Right cardiac atrium (tissue), 5 donors: ENCODE measurements at regions not wholly inside any gene's neighbourhood (a gene's known extent, or its start where the extent isn't known, plus 50 kb on each side); places are given as distances from the start of the nearest gene placed in this dataset.

Source experiments
- ATAC-seq, 2 donors: fragments of 200-7000 bp; cut with Tn5 transposase; one replicate each; pipeline versions ENCODE4 v1.8.0 to v1.9.1; 2020; ENCODE audit warnings: moderate library complexity in 2 of 2, mild to moderate bottlenecking in 1 of 2
- DNase-seq, 3 donors: peaks; one replicate each; pipeline ENCODE4 v3.0.0-alpha.2; 2020
- H3K27ac ChIP-seq: one replicate; pipeline ENCODE4 v1.5.1; 2013; ENCODE audit warnings: mild to moderate bottlenecking, low read length, control low read depth, moderate library complexity
- H3K27me3 ChIP-seq: one replicate; pipeline ENCODE4 v1.6.1; 2013; ENCODE audit not compliant: control insufficient read depth, insufficient read depth
- H3K4me1 ChIP-seq: one replicate; pipeline ENCODE4 v1.6.1; 2013; ENCODE audit warnings: low read length; ENCODE audit not compliant: control insufficient read depth, insufficient read depth
- H3K4me3 ChIP-seq: one replicate; pipeline ENCODE4 v1.5.1; 2013; ENCODE audit warnings: low read length, control low read depth
- H3K9me3 ChIP-seq: one replicate; pipeline ENCODE4 v1.6.1; 2013; ENCODE audit warnings: low read length; ENCODE audit not compliant: control insufficient read depth
- WGBS: extraction: QIAGEN DNeasy Blood & Tissue Kit; methylation state at CpG from one replicate; pipeline ENCODE4 v1.1.7; 2013; 5-methylcytosine and 5-hydroxymethylcytosine counted together
- intact Hi-C, 4 donors: fragments of 100-400 bp; cut with DNase I; formaldehyde crosslinking; loops; one replicate each; pipeline versions ENCODE4 v1.11.0 to v1.14.0; 2022 to 2023
- donor health status: healthy with polysubstance abuse.
- donor health status: DM: no; HTN: yes; CAD: no.
- donor health status: DM: no; HTN: no; CAD: no.
- donor health status: DM: no; HTN: yes; CAD: no; lungs with severe emphysema.
- donor health status: DM: yes; HTN: yes; CAD: no.

DNA sequence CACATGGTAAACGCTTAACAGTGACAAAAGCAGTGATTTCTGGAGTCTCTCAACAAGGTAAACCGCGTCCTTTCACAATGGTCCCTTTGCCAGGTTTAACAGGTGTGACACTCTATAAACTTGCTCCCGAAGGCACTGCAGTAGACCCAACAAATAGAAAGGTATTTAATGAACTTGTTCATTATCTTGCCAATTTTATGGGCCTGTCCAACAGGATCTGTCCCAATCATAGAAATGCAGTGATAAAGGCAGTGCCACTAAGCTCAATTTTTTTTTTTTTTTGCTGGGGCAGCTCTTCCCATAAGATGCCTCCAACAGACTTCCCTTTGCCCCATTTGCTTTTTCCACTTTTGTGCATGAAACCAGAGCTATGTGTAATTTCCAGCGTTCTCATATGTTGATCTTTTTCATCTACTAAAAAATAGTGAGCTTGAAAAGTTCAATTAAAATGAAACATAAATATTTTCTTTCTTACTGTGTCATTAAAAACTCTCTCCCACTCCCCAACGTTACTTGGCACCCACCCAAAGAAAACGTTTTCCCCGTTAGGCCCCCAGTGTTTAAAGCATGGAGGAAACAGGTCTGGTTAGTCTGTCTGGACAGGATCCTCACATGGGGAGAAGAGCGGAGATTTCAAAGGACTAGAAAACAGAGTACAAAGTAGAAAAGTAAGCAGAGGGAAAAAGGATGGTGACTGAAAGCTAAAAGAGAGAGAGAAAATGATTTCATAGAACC, 80.9 kb upstream of the SPATA31D4 start:
- intact Hi-C loops, result loop anchor here in 2 of 4 donors (5.0 to 10.0 kb wide), 2 partner anchors 160 to 323 kb away; partner anchors contain the start of gene TLE1 (in 1 of the 2)
- 66% methylated on average over 9 of the region's 9 CpGs for whole genome bisulfite sequencing

DNA sequence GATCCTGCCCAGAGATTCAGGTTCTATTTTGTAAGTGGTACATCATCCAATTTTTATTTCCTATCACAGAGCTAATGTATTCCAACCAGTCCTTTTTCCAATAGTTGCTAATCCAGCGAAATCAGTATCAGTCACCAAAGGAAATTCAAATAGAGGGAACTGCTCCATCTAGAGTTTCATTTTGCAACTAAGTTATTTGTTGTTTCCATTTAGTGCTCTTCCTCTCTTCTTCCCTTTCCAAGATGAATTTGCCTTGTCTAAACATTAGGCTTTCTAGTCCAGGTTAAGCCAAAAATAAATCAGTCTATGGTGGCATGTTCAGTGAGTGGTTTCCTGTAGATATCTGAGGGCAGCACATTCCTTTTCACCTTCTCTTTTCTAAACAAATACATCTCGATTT, 79.8 kb upstream of the SPATA31D4 start:
- DNase-seq (no peak), ATAC-seq (peak in 1 of 2 donors; percentile 28)
- intact Hi-C loops, result loop anchor here in 2 of 4 donors (5.0 to 10.0 kb wide), 2 partner anchors 161 to 324 kb away; partner anchors contain the start of gene TLE1 (in 1 of the 2)
- no peaks in the 10 kb centered on the region for H3K9me3 ChIP-seq
- no peaks in the 10 kb centered on the region for H3K27me3 ChIP-seq
- 24% methylated on average over 2 of the region's 2 CpGs for WGBS
- no peak overlapping the region for H3K27ac ChIP-seq
- no peak overlapping the region for H3K4me3 ChIP-seq
- peaks cover 5% of the 10 kb centered on the region for H3K4me1 ChIP-seq

More for the DNA sequence above, 80.9 kb upstream of the SPATA31D4 start:
- no peaks in the 10 kb centered on the region for H3K27me3 ChIP-seq
- no peaks in the 10 kb centered on the region for H3K9me3 ChIP-seq
- DNase-seq (no peak), ATAC-seq (no peak)
- peaks cover 5% of the 10 kb centered on the region for H3K4me1 ChIP-seq
- no peak overlapping the region for H3K27ac ChIP-seq
- no peak overlapping the region for H3K4me3 ChIP-seq

DNA sequence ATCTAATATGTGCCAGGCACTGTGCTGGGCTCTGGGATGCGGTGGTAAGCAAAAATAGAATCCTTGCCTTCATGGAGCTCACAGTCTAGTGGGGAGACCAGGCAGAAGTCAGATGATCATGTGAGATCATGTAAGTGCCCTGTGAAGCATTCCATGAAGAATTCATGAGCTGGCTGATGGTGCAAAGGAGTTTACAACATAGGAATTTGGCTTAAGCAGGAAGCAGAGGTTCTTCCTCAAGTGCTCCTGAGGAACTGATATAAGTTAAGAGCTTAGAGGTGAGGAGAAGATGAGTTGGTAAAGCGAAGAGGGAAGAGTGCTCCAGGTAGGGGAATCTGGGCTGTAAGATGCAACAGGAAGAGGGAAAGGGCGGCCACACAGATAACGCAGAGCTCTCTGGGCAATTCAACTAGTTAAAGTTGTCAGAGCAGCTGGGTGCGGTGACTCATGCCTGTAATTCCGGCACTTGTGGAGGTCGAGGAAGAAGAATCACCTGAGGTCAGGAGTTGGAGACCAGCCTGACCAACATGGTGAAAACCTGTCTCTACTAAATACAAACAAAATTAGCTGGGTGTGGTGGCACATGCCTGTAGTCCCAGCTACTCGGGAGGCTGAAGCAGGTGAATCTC, 78.5 kb upstream of the SPATA31D4 start:
- H3K9me3 ChIP-seq, result no peaks in the 10 kb centered on the region
- intact Hi-C loops, result loop anchor here in 2 of 4 donors (5.0 to 10.0 kb wide), 2 partner anchors 162 to 325 kb away; partner anchors contain the start of gene TLE1 (in 1 of the 2)
- no peak for DNase-seq

DNA sequence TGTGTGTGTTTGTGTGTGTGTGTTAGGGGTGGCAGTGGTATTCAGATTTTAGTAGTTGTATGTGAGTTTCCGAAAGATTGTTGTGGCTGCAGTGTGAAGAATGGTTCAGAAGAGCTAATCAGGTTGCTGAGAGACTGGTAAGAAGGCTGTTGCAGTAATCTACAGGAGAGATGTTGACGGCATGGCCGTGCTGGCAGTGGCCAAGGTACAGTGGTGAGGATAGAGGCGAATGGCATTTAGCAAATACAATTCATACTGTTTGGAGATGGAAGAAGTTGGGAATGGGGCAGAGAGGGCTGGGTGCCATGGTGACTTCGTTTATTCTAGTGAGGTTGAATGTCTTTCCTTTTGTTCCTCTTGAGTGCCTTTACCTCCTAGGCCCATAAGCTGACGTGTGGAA, 77.5 kb upstream of the SPATA31D4 start:
- Histone ChIP-seq H3K4me3 (no peak overlapping the region), H3K4me1 (peaks cover 5% of the 10 kb centered on the region), H3K9me3 (no peaks in the 10 kb centered on the region), H3K27ac (no peak overlapping the region), H3K27me3 (no peaks in the 10 kb centered on the region)
- DNase-seq, result no peak
- WGBS, result 57% methylated on average over 6 of the region's 6 CpGs
- intact Hi-C loops, result no loop called here
- ATAC-seq, result no peak

More for the DNA sequence above, 78.5 kb upstream of the SPATA31D4 start:
- 77% methylated on average over 8 of the region's 8 CpGs for WGBS
- H3K27me3 ChIP-seq, result no peaks in the 10 kb centered on the region
- H3K4me1 ChIP-seq, result peaks cover 5% of the 10 kb centered on the region
- H3K4me3 ChIP-seq, result no peak overlapping the region
- H3K27ac ChIP-seq, result no peak overlapping the region
- ATAC-seq, result no peak

DNA sequence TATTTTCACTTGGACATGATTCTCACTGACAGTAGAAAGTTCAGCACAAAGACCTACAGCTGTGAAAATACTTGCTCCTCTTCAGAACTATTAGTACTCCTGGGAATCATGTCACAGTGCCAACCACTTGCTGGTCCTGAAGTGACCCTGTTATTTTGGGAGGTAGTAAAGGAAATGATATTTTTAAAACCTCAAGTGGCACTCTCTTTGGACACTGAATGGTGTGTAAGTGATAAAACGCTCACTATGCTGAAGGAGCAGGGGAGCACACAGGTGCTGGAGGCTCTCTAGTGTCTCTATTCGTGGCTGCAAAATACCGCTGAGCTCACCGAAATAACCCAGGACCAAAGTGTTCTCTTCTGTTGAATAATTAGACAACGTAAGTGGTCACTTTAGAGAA, 76.9 kb upstream of the SPATA31D4 start:
- Histone ChIP-seq H3K27me3 (no peaks in the 10 kb centered on the region), H3K4me3 (no peak overlapping the region), H3K9me3 (no peaks in the 10 kb centered on the region), H3K27ac (no peak overlapping the region), H3K4me1 (peaks cover 5% of the 10 kb centered on the region)
- ATAC-seq, result peak; percentile 90 to 97
- 51% methylated on average over 5 of the region's 5 CpGs for WGBS
- intact Hi-C loops, result no loop called here
- DNase-seq, result peak in 2 of 3 donors; percentile 50 to 61

DNA sequence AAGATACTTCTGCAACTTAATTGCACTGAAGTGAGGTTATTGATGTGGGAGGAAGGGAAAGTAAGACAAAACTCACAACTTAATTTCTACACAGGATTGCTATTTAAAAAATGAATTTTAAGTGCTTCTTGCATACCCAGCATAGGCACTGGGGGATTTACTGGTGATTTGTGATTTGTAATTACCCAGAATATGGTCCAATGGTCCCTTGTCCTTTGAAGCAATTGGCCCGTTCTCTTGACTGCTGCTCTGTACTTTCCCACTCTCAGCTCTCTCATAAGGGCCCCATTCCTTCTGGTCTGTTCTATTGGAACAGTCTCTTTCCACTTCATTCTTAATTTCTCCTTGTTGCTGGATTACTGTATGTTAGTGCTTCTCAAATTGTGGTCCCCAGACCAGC, 75.4 kb upstream of the SPATA31D4 start:
- H3K27me3 ChIP-seq, result no peaks in the 10 kb centered on the region
- no peak for ATAC-seq
- DNase-seq, result no peak
- intact Hi-C loops, result no loop called here
- no peak overlapping the region for H3K4me3 ChIP-seq
- no peaks in the 10 kb centered on the region for H3K9me3 ChIP-seq
- H3K27ac ChIP-seq, result no peak overlapping the region
- 98% methylated on average over 1 of the region's 1 CpG for WGBS
- peaks cover 5% of the 10 kb centered on the region for H3K4me1 ChIP-seq

DNA sequence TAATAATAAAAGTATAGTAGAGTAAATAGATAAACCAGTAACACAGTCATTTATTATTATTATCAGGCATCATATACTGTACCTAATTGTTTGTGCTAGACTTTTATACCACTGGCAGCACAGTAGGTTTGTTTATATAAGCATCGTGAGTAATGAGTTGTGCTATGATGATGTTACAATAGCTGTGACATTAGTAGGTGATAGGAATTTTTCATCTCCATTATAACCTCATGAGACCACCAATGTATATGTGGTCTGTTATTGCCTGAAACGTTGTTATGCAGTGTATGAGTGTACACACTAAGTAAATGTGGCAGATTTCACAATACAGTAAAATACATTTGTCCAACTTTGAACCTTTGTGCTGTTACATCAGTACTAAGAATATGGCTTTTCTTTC, 72.7 kb upstream of the SPATA31D4 start:
- Histone ChIP-seq H3K9me3 (no peaks in the 10 kb centered on the region), H3K4me1 (peaks cover 5% of the 10 kb centered on the region), H3K27ac (no peak overlapping the region), H3K27me3 (no peaks in the 10 kb centered on the region), H3K4me3 (no peak overlapping the region)
- DNase-seq (no peak), ATAC-seq (no peak)
- intact Hi-C loops, result no loop called here
- 72% methylated on average over 2 of the region's 2 CpGs for WGBS

DNA sequence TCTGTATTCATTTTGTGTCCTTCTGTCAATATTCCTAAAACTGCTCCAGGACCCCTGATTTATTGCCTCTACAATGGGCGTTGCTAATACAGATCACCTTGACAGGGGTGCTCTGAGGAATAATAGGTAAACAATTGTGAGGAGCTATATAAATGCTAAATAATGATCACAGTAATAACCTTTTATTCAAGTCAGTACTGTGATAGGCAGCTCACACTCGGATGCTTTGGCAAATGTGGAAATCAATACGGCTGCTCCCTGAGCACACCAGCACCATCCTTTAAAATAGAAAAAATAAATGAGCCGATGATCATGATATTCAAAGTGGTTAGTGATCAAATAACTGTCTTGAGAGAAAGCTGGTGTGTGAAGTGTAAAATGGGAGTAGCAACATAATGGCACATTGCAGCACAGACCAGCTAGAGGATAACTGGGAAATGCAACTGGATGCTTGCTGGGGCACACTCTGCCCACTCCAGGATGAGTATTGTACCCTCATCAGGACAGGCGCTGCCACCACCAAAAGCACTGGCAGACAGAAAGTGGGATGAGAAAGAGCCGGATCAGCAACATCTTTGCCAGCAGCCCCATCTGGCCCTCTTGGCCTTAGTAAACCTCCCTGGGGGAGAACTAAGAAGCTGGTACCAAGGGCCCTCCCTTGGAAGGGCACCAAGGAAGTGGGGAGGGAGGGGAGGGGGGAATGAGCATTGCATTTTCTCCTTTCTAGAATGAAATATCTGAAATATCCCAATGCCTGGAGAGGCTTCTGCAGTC, 69.4 kb upstream of the SPATA31D4 start:
- Histone ChIP-seq H3K9me3 (no peaks in the 10 kb centered on the region), H3K27me3 (no peaks in the 10 kb centered on the region), H3K4me1 (no peaks in the 10 kb centered on the region), H3K4me3 (no peak overlapping the region), H3K27ac (no peak overlapping the region)
- intact Hi-C loops, result no loop called here
- DNase-seq (no peak), ATAC-seq (no peak)
- 87% methylated on average over 6 of the region's 6 CpGs for WGBS

DNA sequence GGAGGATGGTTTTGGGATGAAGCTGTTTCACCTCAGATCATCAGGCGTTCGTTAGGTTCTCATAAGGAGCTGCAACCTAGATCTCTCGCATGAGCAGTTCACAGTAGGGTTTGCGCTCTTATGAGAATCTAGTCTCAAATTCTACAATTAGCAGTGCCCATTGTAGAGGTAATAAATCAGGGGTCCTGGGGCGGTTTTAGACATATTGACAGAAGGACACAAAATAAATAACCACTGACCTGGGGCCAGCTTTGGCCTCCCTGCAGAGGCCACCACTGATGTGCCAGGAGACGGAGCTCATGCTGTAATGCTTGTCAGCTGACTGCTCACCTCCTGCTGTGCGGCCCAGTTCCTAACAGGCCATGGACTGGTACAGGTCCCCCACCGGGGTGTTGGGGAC, 67.6 kb upstream of the SPATA31D4 start:
- ATAC-seq (no peak), DNase-seq (no peak)
- Histone ChIP-seq H3K27ac (no peak overlapping the region), H3K27me3 (no peaks in the 10 kb centered on the region), H3K4me1 (no peaks in the 10 kb centered on the region), H3K9me3 (no peaks in the 10 kb centered on the region), H3K4me3 (no peak overlapping the region)
- intact Hi-C loops, result no loop called here
- WGBS, result 97% methylated on average over 8 of the region's 8 CpGs

DNA sequence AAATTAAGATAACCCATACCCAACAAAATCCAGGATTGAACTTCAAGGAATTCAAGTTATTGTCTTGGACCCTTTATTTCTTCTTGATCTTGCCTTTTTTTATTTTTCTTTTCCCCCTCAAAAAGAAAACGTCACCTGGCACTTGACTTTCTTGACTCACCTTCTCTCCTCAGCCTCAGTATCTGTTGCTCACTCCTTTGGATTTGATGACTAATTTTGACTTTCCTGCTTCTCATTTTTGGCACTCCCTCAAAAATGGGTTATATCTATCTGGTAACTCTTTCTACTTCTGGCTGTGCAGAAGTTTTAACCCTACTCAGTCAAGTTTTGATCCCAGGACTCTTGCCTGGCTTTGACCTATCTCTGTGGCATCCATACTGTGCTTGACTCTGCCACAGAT, 66.6 kb upstream of the SPATA31D4 start:
- 71% methylated on average over 1 of the region's 1 CpG for WGBS
- no peak overlapping the region for H3K27ac ChIP-seq
- H3K27me3 ChIP-seq, result no peaks in the 10 kb centered on the region
- DNase-seq (no peak), ATAC-seq (no peak)
- no peaks in the 10 kb centered on the region for H3K9me3 ChIP-seq
- no peaks in the 10 kb centered on the region for H3K4me1 ChIP-seq
- H3K4me3 ChIP-seq, result no peak overlapping the region
- intact Hi-C loops, result no loop called here

DNA sequence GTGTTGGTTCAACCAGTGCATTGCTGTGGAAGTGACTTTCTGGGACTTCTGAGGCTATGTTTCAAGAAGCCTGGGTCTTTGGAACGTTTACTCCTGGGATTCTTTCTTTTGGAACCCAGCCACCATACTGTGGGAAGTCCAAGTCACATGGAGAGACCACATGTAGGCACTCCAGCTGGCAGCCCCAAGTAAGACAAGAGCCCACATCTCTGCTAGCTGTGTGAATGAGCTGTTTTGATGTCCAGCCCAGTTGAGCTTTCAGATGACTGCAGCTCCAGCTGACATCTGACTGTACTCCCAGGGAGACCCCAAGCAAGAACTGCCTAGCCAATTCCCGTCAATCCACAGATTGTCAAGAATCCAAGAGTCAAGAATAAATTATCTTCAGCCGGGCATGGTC, 60.1 kb upstream of the SPATA31D4 start:
- intact Hi-C loops, result no loop called here
- Histone ChIP-seq H3K9me3 (no peaks in the 10 kb centered on the region), H3K4me1 (no peaks in the 10 kb centered on the region), H3K27ac (no peak overlapping the region), H3K4me3 (no peak overlapping the region), H3K27me3 (no peaks in the 10 kb centered on the region)
- ATAC-seq (no peak), DNase-seq (no peak)
- 58% methylated on average over 3 of the region's 3 CpGs for WGBS
